DMS 273 treated with DMSO at 0.1 percent for 48 hours (cell line): ENCODE measurements at regions not wholly inside any gene's neighbourhood (a gene's known extent, or its start where the extent isn't known, plus 50 kb on each side); places are given as distances from the start of the nearest gene placed in this dataset.
"Not testable (repeated sequence)": the region's sequence is repeated elsewhere in the genome, so short reads cannot be mapped to it uniquely, and the experiment has no call there.

Experiments used
- DNase-seq: peaks from one replicate; lab custom pipeline; 2025; lab: John Stamatoyannopoulos, UW

DNA sequence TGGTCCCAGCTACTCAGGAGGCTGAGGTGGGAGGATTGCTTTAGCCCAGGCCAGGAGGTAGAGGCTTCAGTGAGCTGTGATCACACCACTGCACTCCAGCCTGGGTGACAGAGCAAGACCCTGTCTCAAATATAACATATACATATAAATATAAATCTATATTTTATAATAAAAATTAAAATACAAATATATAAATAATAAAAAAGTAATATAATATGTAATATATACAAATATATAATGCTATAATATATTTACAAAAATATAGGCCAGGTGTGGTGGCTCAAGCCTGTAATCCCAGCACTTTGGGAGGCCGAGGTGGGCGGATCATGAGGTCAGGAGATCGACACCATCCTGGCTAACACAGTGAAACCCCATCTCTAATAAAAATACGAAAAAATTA, 131.4 kb downstream of the MFAP3L start:
- not testable (repeated sequence) for DNase-seq

DNA sequence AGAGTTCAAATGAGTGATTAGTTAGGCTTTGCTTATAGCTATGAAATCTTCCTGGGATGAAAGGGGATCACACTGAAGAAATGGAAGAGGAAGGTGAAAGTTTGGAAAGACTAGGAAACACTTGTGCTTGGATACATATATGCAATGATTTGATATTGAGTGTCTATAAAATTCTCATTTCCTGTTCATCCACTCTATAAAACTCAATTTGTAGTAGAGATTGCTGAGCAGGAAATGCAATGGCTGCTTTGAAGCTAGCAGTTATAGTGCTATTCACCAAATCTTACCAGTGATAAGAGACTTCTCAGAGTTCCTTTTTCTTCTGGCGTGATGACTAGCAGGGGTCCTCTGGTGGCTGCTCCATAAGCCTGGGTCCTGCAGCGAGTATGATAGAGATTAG, 128.1 kb upstream of the HPF1 start:
- DNase-seq, result no peak

DNA sequence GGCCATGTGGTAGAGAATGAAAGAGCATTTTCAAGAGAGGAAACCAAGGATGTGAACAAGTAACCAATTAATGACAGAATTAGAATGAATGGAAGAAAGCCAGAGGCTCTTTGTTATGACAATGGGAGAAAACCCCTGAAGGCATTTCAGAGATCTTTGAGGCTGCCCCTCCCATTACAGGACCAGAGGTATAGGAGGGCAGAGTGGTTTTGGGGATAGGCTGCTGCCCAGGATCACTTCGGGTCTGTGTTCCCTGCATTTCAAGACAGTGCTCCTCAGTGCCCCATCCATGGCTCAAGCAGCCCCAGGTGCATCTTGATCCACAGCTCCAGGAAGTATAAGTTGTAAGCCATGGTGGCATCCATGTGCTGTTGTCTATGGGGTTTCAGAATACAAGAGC, 124.0 kb upstream of the HPF1 start:
- DNase-seq, result no peak

DNA sequence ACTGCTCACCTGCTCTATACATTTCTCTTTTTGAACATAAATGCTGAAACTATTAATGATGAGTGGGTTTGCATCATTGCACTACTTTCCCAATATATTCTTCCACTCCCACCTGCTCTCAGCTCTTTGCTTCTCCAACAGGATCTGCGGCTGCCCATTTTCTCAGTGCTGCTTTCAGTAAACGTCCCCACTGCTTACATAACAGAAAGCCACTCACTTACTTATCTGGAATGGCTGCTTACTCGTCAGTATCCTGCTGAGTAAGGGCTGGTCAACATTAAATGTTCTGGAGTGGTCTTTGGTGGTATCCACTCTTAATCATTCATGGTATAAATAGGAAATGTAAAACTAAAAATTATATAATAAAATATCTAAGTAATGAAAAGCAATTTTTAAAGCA, 112.8 kb upstream of the HPF1 start:
- DNase-seq, result no peak

DNA sequence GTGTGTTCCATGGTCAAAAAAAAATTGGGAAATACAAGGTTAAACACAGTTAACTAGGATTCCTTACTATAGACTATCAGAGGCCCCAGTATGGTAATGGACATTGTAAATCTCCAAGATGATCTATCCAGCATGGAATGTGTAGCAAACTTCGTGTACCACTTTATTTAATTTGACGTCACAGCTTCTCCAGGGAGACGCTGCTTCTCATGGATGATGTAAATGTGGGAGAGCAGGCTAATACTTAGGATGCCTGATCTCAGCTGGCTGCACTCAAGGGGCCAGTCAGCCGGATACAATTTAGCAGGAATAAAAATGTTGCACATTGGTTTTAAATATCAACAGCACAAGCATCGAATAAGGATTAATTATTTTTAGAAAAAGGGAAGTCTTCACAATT, 111.7 kb upstream of the HPF1 start:
- no peak for DNase-seq

DNA sequence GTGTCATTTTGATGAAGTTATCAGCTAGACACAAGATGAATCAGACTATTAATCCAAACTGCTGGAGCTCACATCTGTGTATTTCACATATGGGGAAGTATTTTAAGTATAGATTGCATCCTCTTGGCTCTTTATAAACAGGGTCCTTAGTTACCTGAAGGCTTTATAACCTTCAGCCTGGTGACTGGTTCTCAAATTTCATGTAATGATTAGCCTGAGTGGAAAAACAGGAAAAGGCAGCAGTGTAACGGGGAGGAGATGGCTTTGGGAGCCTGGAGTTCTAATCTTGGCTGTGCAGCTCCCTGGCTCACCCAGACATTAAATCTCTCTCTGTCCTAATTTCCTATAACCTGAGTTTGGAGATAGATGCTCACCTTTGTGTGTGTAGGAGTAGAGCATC, 103.8 kb upstream of the HPF1 start:
- DNase-seq, result no peak

DNA sequence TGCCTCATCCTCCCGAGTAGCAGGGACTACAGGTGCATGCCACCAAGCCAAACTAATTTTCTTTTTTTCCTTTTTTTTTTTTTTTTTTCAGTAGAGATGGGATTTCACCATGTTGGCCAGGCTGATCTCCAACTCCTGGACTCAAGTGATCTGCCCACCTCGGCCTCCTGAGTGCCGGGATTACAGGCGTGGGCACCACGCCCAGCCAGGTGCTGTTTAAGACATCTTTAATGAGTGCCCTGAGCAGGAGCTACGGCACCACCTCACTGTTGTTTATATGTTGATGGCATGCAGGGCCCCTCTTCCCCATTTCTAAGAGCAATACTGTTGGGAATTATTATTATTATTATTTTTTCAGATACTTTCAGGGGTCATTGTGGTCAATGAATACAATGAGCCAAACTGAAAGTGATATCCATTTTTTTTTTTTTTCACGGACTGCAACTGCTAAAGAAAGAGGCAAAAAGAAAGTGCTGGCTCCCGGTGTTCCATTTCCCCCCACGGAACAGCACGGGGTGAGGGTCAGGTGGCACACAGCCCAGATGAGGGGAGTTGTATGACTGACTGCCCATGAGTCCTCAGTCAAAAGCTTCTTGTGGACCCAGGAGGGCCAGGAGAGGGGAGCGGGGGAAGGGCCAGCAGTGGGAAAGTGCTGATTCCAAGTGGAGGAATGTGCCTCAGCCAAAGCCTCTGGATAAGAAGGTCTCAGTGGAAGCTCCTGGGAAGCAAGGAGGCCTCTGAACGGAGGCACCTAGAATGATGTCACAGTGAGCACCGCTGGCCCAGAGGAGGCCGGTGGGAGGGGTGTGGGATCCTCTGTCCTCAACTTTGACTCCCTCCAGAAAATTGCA, 101.8 kb upstream of the HPF1 start:
- DNase-seq, result no peak

DNA sequence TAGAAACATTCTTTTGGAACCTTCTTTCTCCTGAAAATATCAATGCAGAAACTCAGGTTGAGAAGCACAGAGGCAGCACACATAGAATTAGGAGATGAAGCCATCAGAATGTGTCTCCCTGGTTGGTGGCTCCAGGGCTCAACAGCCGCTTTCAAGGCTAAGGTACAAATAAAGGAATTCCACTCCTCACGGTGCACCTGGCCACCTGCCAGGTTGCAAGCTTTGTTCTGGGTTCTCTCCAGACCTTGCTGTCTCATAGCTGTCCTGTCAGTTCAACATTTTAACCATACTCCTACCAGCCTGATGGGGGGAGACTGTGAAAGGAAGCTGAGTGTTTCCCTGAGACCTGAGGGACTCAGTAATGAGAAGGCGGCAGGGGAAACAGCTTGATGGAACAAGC, 96.3 kb upstream of the HPF1 start:
- no peak for DNase-seq

DNA sequence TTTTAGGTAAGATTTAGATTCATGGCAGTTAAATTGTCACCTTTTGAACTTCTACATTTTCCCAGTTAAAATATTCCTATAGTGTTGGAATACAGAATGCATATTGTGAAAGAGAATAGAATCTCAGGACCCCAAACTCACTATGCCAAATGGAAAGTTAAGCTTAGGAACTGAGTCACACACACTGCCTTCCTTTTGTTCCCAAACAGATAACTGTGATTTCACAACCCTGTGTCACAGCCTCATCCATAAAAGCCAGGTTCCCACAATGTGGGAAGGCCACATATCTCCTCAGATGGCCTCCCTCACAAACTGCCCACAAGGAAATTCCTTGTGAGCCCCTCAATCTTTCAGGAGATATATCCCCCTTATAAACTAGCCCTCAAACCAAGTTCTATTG, 94.7 kb upstream of the HPF1 start:
- no peak for DNase-seq

DNA sequence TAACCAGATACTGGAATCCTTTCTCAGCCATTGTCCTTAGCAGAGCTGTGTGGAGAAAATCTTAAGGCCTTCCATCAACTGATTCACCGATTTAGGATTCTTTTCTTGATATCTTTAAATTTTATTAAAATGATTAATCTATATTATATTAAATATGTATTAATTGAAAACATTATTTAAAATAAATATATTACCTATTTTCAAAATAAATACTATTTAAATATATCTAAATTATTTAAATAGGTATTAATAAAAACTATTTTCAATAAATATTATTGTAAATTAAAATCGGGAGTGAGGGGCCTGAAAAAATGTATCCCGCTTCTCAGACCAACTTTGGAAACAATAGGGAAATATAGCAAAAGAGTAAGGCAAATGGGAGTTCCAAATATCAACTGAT, 94.0 kb upstream of the HPF1 start:
- DNase-seq, result no peak

DNA sequence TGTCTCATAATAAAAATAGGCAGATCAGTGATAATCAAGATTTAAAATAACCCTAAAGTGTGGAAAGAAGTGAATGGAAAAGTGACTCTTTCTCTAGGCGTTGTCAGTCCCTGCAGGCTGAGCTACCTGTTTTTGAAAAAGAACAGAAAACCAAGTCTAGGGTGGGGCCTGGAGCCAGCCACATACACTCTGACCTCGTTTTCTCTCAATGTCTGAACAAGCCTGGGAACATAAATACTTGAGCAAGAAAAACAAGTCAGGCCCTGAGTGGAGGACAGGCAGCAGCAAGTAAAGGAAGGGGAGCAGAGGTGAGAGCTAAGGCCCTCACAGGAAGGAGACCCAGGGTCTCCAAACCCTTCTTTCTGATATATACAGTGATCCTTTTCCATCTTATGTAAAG, 91.7 kb upstream of the HPF1 start:
- no peak for DNase-seq

DNA sequence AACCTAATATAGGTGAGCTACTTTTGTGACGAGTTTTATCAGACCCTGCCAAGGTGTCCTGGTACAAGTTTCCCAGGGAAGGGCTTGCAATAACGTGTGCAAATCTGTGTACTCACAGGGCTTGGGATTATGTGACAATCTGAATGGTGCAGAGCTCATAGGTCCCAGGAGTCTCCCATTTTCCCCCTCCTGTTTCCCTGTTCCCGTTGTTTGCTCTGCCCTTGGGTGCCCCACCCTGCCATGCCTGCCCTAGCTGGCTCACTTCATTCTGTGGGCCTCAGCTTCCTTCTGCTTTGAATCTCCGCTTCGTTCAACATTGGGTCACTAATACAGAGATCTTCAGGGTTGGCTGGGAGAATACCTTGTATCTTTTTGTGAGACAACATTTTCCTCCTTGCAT, 90.3 kb upstream of the HPF1 start:
- no peak for DNase-seq

DNA sequence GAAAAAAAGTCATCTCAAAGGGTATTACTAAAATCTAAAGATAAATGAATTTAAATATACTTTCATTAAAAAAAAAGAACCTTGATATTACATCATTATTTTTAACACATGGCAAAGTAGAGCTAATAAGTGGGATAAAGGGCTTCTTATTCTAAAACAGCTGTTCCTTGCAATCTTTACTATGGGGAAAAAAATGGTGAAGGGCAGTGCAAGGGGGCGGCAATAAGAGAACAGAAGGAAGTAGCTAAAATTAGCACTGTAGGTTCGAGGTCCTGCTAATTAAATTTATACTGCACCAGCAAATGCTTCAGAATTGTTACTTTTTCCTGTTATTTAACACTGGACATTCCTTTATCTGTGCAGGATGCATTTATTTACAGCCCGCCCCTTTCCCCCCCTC, 89.4 kb upstream of the HPF1 start:
- no peak for DNase-seq

DNA sequence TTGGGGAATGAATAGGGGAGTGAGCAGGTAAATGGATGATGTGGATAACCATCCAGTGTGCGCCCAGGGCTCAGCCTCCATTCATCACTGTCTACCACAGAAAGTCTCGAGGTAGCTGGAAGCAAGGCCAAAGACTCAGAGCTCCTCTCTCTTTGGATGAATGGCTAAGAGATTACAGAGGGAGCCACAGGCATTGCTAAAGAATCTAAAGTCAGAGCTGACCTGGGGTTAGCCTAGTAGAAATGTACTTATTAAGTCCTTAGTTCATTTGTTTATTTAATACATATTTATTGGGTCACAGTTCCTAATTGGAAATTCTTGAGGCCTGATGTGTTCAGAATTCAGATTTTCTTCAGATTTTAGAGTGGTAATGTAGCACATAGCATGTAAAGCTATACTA, 88.7 kb upstream of the HPF1 start:
- no peak for DNase-seq

DNA sequence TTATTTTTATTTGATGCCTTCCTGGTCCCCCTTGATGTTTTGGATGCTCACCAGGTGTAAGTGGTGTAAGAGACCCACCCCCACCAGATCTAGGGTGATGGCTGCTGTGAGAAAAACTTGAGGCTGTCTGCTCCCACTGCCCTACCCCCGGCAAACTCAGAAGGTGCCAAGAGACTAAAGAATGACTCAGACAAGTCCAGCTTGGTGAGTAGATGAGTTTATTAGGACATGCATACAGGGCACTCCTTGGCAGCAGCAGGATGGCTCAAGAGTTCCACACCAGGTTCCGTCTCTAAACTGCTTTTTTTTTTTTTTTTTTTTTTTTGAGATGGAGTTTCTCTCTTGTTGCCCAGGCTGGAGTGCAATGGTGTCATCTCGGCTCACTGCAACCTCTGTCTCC, 84.0 kb upstream of the HPF1 start:
- DNase-seq, result no peak

DNA sequence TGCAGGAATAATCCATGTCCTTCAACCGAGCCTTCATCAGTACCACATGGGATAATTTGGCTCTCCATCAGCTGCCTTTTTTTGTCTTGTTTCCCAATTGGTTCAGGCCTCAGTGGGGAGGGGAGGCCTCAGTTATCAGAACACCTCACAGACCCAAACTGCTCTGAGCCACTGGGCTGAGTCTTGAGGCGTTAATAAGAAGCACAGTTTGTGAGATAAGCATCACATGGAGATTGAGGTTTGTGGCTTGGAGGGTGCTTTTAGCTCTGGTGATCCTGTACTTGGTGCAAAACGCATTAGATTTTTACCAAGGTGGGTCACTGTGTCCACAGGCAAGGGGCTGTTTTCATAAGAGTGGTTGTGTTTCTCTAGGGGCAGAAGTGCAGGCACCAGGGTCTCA, 82.8 kb upstream of the HPF1 start:
- no peak for DNase-seq

DNA sequence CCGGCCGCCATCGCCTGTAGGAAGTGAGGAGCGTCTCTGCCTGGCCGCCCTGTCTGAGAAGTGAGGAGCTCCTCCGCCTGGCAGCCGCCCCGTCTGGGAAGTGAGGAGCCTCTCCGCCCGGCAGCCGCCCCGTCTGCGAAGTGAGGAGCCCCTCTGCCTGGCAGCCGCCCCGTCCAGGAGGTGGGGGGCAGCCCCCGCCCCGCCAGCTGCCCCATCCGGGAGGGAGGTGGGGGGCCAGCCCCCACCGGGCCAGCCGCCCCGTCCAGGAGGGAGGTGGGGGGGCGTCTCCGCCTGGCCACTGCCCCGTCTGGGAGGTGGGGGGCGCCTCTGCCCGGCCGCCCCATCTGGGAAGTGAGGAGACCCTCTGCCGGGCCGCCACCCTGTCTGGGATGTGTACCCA, 70.6 kb upstream of the HPF1 start:
- DNase-seq, result not testable (repeated sequence)

DNA sequence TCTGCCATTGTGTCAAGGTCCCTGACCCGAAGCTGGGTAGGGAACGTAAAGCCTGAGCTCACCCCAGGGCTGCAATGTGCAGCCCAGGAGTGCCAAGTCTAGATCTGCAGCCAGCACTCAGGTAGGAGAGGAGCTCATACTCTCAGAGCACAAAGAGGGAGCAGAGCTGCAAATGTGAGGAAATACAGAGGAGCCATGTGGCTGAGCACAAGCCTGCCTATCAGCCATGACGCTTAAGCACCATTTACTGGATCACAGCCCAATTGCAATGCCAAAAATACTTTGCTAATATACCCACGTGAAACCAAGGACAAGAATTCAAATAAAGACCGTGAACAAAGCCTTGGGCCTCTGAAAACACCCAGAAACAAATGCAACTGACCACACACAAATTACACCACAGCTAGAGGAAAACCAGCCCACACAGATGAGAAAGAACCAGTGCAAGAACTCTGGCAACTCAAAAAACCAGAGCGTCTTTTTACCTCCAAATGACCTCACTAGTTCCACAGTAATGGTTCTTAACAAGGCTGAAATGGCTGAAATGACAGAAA, 69.0 kb upstream of the HPF1 start:
- DNase-seq, result no peak

DNA sequence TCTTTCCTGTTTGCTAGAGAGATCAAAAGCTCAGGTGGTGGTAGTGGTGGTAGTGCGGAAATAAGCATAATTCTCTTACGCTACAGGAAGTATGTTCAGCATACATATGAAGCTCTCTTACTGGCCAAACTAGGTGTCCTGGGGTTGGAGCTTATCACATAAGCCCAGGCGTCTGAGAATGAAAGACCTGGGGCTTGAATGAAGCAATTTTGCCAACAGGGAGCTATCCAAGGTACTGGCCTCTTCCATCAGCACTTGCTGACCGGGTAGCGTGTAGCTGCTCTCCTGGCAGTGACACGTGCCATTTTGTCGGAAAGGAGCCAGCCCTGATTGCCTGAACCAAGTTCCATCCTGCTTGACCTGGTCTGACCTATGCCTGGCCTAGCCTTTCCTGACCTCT, 65.9 kb upstream of the HPF1 start:
- DNase-seq, result no peak

DNA sequence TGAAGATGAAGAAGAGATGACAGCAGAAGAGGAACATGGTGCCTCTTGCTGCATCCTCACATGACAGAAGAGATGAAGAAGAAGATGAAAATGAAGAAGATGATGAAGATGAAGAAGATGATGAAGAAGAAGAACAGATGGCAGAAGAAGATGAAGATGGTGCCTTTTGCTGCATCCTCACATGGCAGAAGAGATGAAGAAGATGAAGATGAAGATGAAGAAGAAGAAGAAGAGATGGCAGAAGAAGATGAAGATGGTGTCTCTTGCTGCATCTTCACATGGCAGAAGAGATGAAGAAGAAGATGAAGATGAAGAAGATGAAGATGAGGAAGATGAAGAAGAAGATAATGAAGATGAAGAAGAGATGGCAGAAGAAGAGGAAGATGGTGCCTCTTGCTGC, 63.7 kb upstream of the HPF1 start:
- DNase-seq, result no peak

DNA sequence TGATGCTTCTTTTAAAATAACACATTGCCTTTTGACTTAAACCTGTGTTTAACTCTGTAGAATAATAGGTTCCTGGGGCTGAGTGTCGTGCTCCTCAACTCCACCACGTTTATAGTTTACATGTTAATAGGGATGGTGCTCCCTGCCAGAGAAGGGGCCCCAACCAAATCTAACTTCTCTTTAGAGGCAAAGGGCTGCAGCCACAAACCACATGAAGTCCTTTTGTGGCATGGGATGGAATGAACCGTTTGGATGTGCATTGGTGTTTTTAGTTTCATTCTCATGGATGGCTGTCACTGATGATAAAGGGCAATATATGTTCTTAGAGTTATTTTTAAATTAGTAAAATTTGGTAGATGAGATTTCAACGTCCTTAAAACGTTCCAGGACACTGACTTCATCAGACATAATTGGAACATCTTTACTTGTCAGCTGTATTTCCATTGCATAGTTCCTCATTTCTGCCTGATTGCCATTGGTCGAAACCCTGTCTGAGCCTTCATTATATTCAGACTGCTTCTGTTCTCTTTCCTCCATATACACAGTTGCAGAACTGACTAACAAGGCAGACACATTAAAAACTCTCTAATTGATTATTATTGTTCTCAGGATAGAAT, 60.4 kb upstream of the HPF1 start:
- DNase-seq, result no peak

DNA sequence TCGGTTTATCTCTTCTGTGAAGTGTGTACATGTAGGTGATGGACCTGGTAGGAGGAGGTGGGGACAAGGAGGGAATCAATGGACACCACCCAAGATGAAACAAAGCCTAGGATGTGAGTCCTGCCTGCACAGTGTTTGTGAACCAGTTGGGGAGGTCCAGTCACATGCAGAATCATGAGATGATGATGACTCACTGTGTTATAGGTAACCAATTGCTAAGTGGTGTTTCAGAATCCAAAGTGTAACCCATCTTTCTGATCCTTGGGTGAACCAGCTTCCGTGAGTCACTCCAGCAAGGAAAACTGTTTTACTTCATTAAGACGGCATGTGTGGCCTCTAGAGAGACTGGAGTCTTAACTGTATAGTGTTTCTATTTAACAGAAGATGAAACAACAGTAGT, 57.9 kb upstream of the HPF1 start:
- no peak for DNase-seq

DNA sequence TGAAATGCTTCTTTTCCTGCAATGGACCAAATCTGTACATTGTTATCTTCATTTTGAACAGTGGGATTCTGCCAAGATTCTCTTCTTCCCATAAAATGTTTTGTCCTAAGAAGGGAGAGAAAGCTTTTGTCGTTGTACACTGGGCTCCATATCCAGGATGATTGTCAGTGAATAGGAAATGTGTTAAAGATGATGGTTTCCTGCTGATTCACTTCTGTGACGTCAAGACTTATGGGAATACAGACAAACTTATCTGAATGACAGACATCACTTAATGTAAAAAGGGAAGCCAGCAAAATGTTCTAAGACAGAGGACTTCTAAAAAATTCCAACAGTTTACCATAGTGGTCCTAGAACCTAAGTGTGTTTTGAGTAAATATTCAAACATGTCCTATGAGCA, 53.7 kb upstream of the HPF1 start:
- no peak for DNase-seq
